Keratinocyte (primary cell): ENCODE measurements at regions not wholly inside any gene's neighbourhood (a gene's known extent, or its start where the extent isn't known, plus 50 kb on each side); places are given as distances from the start of the nearest gene placed in this dataset.

ENCODE experiments used
- CTCF ChIP-seq, 3 experiments: IDR thresholded peaks in 1 of 3; conservative IDR thresholded peaks in 1 of 3; optimal IDR thresholded peaks in 1 of 3; 2 replicates in 2 of 3; 3 replicates in 1 of 3; pipeline versions ENCODE3 to v1.5.1; 2011; ENCODE audit warnings: low read length in 3 of 3, mild to moderate bottlenecking in 3 of 3, moderate library complexity in 2 of 3, control low read depth in 1 of 3, inconsistent platforms in 1 of 3; ENCODE audit not compliant: insufficient read depth in 2 of 3; ENCODE audit errors: extremely low read depth in 1 of 3
- EZH2 ChIP-seq: IDR thresholded peaks from one replicate; pipeline ENCODE4 v1.6.1; 2012; ENCODE audit warnings: inconsistent platforms, mild to moderate bottlenecking, low read length, moderate library complexity

GRCh38 chr6:104600639-104600931 lies 259.1 kb downstream of the HACE1 start:
- TF ChIP-seq CTCF (optimal IDR thresholded peaks at IDR 0.05 in 1 of 3, IDR thresholded peaks at IDR 0.05 in 1 of 3, conservative IDR thresholded peaks at IDR 0.05 in 1 of 3; ENCODE audit: extremely low read depth in 1 of 3, insufficient read depth in 2 of 3, low read length in 3 of 3) = no peak
- TF ChIP-seq EZH2 = no peak
